DND-41 (cell line): ENCODE measurements at regions not wholly inside any gene's neighbourhood (a gene's known extent, or its start where the extent isn't known, plus 50 kb on each side); places are given as distances from the start of the nearest gene placed in this dataset.
"Not testable (repeated sequence)": the region's sequence is repeated elsewhere in the genome, so short reads cannot be mapped to it uniquely, and the experiment has no call there.

Source experiments
- ATAC-seq: fragments of 200-7000 bp; cut with Tn5 transposase; 3 replicates; pipeline ENCODE4 v1.9.1; 2021; ENCODE audit warnings: low read depth; ENCODE audit not compliant: insufficient read depth
- DNase-seq: peaks from one replicate; pipeline ENCODE4 v3.0.0-alpha.2; 2020
- H2AFZ ChIP-seq: 2 replicates; pipeline ENCODE4 v1.6.0; 2012; ENCODE audit warnings: low read depth, low read length
- H3K27ac ChIP-seq: 2 replicates; pipeline ENCODE4 v1.5.1; 2012; ENCODE audit warnings: low read length, inconsistent platforms
- H3K27me3 ChIP-seq: fragments of 200-600 bp; sonication (generic); 2 replicates; pipeline ENCODE4 v1.6.0; 2012; ENCODE audit warnings: low read length, mild to moderate bottlenecking, inconsistent platforms; ENCODE audit not compliant: insufficient read depth, poor library complexity
- H3K36me3 ChIP-seq: 2 replicates; pipeline ENCODE4 v1.5.1; 2012; ENCODE audit warnings: low read length, inconsistent platforms; ENCODE audit not compliant: insufficient read depth
- H3K4me1 ChIP-seq: 2 replicates; pipeline ENCODE4 v1.5.1; 2012; ENCODE audit warnings: mild to moderate bottlenecking, low read length; ENCODE audit not compliant: insufficient read depth
- H3K4me2 ChIP-seq: 2 replicates; pipeline ENCODE4 v1.6.0; 2012; ENCODE audit warnings: mild to moderate bottlenecking, moderate library complexity, low read length, inconsistent platforms; ENCODE audit not compliant: insufficient read depth
- H3K4me3 ChIP-seq, 2 experiments: fragments of 200-600 bp in 1 of 2; shearing (Covaris generic) in 1 of 2; 2 replicates each; pipeline ENCODE4 v1.5.1; 2012 to 2016; ENCODE audit warnings: inconsistent platforms in 2 of 2, low read length in 2 of 2, mild to moderate bottlenecking in 2 of 2, low read depth in 1 of 2, moderate library complexity in 1 of 2
- H3K79me2 ChIP-seq: 2 replicates; pipeline ENCODE4 v1.6.0; 2012; ENCODE audit warnings: low read length, inconsistent platforms; ENCODE audit not compliant: insufficient read depth
- H3K9ac ChIP-seq: 2 replicates; pipeline ENCODE4 v1.6.0; 2012; ENCODE audit warnings: low read depth, mild to moderate bottlenecking, inconsistent platforms, low read length, moderate library complexity
- H3K9me3 ChIP-seq: 2 replicates; pipeline ENCODE4 v1.5.1; 2012; ENCODE audit warnings: low read length, moderate library complexity, mild to moderate bottlenecking, inconsistent platforms; ENCODE audit not compliant: insufficient read depth, severe bottlenecking
- H4K20me1 ChIP-seq: 2 replicates; pipeline ENCODE4 v1.6.0; 2012; ENCODE audit warnings: low read length; ENCODE audit not compliant: insufficient read depth
- EZH2 ChIP-seq: IDR thresholded peaks from 3 replicates; pipeline ENCODE4 v1.6.1; 2012; ENCODE audit warnings: borderline replicate concordance, low read depth, mild to moderate bottlenecking, moderate library complexity, low read length, inconsistent platforms; ENCODE audit not compliant: severe bottlenecking
- TF ChIP-seq, protein P1 (sequence below): IDR thresholded peaks from 2 replicates; pipeline ENCODE4 v1.5.1; 2012; ENCODE audit warnings: borderline replicate concordance, low read length, moderate library complexity, mild to moderate bottlenecking; ENCODE audit not compliant: poor library complexity, severe bottlenecking; ENCODE audit errors: extremely low read depth

DNA sequence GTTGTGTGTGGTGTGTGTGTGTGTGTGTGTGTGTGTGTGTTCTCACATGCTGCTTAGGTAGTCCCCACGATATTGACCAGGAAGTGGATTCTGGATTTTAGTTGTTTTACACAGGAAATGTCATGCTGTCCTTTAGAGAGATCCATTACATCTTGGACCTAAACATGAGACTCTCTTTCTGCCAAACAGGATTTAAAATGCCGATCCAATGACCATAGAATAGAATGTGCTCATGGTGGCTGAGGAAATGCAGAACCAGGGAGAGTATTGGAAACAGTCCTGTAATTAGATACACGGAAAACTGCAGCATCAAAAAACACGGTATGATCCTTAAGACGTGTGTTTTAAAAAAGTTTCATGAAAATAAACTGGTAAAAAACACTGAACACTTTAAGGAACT is 347.8 kb upstream of the FRG1 start:
- TF ChIP-seq EZH2: no peak
- TF ChIP-seq, protein P1, sequence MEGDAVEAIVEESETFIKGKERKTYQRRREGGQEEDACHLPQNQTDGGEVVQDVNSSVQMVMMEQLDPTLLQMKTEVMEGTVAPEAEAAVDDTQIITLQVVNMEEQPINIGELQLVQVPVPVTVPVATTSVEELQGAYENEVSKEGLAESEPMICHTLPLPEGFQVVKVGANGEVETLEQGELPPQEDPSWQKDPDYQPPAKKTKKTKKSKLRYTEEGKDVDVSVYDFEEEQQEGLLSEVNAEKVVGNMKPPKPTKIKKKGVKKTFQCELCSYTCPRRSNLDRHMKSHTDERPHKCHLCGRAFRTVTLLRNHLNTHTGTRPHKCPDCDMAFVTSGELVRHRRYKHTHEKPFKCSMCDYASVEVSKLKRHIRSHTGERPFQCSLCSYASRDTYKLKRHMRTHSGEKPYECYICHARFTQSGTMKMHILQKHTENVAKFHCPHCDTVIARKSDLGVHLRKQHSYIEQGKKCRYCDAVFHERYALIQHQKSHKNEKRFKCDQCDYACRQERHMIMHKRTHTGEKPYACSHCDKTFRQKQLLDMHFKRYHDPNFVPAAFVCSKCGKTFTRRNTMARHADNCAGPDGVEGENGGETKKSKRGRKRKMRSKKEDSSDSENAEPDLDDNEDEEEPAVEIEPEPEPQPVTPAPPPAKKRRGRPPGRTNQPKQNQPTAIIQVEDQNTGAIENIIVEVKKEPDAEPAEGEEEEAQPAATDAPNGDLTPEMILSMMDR: no peak
- ATAC-seq: no peak
- no peak overlapping the region for H2AFZ ChIP-seq
- H3K79me2 ChIP-seq: no peaks in the 10 kb centered on the region
- H3K27me3 ChIP-seq: no peaks in the 10 kb centered on the region
- H4K20me1 ChIP-seq: no peaks in the 10 kb centered on the region
- H3K9me3 ChIP-seq: no peaks in the 10 kb centered on the region
- no peak overlapping the region for H3K4me3 ChIP-seq
- H3K4me2 ChIP-seq: no peak overlapping the region
- no peak overlapping the region for H3K27ac ChIP-seq
- DNase-seq: no peak
- no peaks in the 10 kb centered on the region for H3K36me3 ChIP-seq
- H3K9ac ChIP-seq: no peak overlapping the region
- no peaks in the 10 kb centered on the region for H3K4me1 ChIP-seq

DNA sequence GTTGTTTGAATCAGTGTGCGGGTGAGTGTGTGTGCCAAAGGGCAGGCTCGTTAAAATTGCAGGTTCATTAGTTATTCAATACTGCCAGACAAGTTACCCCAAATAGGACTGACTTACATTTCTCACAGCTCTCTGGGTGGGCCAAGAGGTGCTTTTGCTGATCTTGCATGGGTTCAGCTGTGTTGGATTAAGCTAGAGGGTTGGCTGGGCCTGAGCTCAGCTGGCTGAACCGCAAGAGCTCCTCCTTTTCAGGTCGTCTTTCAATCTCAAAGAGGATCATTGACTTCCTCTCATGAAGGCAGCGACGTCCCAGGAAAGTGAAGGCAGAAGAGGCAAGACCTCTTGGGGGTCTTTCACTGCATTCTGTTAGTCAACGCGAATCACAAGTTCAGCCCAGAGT is 343.3 kb upstream of the FRG1 start:
- Histone ChIP-seq H3K36me3 (no peaks in the 10 kb centered on the region), H3K79me2 (no peaks in the 10 kb centered on the region), H3K27ac (no peak overlapping the region), H2AFZ (no peak overlapping the region), H3K4me1 (no peaks in the 10 kb centered on the region), H3K4me3 (no peak overlapping the region), H3K9ac (no peak overlapping the region), H4K20me1 (no peaks in the 10 kb centered on the region), H3K27me3 (no peaks in the 10 kb centered on the region), H3K4me2 (no peak overlapping the region), H3K9me3 (no peaks in the 10 kb centered on the region)
- no peak for TF ChIP-seq EZH2
- TF ChIP-seq, protein P1: no peak
- DNase-seq (peak; percentile 11), ATAC-seq (peak; percentile 40; the same call in 2 of the 3 replicates)

DNA sequence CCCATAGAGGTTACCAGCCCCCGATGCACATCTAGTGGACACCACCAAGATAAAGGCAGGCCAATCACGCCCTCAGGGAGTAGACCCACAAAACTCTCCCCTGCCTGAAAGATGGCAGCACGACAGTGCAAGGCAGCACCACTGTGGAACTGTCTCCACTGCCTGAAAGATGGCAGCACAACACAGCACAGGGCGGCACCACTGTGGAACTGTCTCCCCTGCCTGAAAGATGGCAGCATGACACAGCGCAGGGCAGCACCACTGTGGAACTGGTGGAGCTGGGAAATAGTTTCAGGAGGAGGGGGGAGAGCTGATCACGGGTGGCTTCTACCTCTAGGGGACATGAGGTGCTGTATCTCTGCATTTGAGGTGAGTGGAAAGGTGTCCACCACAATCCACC is 340.4 kb upstream of the FRG1 start:
- H4K20me1 ChIP-seq: no peaks in the 10 kb centered on the region
- no peak overlapping the region for H2AFZ ChIP-seq
- H3K9me3 ChIP-seq: no peaks in the 10 kb centered on the region
- no peaks in the 10 kb centered on the region for H3K4me1 ChIP-seq
- H3K27me3 ChIP-seq: no peaks in the 10 kb centered on the region
- H3K4me2 ChIP-seq: no peak overlapping the region
- DNase-seq (no peak), ATAC-seq (no peak)
- H3K36me3 ChIP-seq: no peaks in the 10 kb centered on the region
- TF ChIP-seq EZH2: no peak
- TF ChIP-seq, protein P1: no peak
- H3K79me2 ChIP-seq: no peaks in the 10 kb centered on the region
- H3K9ac ChIP-seq: no peak overlapping the region
- H3K4me3 ChIP-seq: no peak overlapping the region
- H3K27ac ChIP-seq: no peak overlapping the region

DNA sequence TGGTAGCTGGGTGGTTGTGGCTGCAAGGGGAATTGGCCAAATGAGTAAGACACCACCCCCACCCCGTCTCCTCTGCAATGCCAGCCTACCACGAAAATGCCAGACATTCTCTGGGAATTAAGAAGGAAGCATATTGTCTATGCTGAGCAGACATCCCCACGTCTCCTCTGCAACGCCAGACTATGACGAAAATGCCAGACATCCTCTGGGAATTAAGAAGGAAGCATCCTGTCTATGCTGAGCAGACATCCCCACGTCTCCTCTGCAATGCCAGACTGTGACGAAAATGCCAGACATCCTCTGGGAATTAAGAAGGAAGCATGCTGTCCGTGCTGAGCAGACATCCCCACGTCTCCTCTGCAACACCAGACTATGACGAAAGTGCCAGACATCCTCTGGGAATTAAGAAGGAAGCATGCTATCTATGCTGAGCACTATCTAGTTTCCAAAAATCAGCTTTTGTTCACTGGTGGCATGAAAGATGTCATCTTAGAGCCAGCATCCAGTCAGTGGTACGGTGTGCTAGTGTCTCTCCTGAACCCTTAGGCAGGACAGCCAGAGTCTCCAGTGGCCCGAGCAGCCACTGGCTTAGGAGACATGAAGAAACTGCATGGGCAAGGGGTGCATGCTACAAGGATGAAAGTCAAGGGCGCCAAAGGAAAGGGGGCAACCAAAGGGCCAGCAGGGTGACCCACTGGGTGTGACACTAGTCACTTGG is 339.8 kb upstream of the FRG1 start:
- no peak overlapping the region for H3K9ac ChIP-seq
- no peak for TF ChIP-seq EZH2
- TF ChIP-seq, protein P1: no peak
- H3K9me3 ChIP-seq: no peaks in the 10 kb centered on the region
- no peaks in the 10 kb centered on the region for H3K4me1 ChIP-seq
- no peak overlapping the region for H3K4me2 ChIP-seq
- DNase-seq (no peak), ATAC-seq (no peak)
- H3K27ac ChIP-seq: no peak overlapping the region
- H3K36me3 ChIP-seq: no peaks in the 10 kb centered on the region
- no peak overlapping the region for H3K4me3 ChIP-seq
- H3K79me2 ChIP-seq: no peaks in the 10 kb centered on the region
- no peaks in the 10 kb centered on the region for H4K20me1 ChIP-seq
- H2AFZ ChIP-seq: no peak overlapping the region
- no peaks in the 10 kb centered on the region for H3K27me3 ChIP-seq

DNA sequence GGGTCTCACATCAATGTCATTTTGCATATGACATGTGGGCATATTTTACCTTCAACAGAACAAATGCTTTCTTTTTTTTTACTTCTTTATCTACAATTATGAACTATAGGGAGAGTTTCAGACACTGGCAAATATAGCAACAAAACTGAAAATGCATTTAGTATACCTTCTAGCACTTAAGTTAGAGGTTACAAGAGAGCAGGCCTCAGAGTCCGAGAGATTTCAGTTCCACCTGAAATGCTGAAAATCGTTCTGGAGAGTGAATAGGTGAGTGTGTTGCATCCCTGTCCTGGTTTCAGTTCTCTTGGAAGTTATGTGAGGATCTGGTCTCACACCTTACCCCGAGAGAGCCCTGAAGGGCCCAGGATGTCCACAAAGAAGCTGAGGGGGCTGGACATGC is 337.8 kb upstream of the FRG1 start:
- H3K9me3 ChIP-seq, H3K27me3 ChIP-seq, H3K4me1 ChIP-seq, H3K4me2 ChIP-seq, H3K9ac ChIP-seq, H3K4me3 ChIP-seq, ATAC-seq, DNase-seq, H3K36me3 ChIP-seq, H4K20me1 ChIP-seq, H3K27ac ChIP-seq, H2AFZ ChIP-seq, H3K79me2 ChIP-seq: not testable (repeated sequence)
